WTC11 (cell line): ENCODE measurements at regions not wholly inside any gene's neighbourhood (a gene's known extent, or its start where the extent isn't known, plus 50 kb on each side); places are given as distances from the start of the nearest gene placed in this dataset.

ENCODE experiments used
- ATF3 ChIP-seq: sonication (generic); formaldehyde crosslinking; conservative IDR thresholded peaks from 2 replicates; pipeline ENCODE4 v1.8.1; 2022; ENCODE audit warnings: mild to moderate bottlenecking, missing genetic modification reagents
- CREB1 ChIP-seq: sonication (generic); formaldehyde crosslinking; IDR thresholded peaks from 2 replicates; pipeline ENCODE4 v1.8.0; 2023; ENCODE audit warnings: mild to moderate bottlenecking, missing genetic modification reagents
- CTCF ChIP-seq: fragments of 200-600 bp; IDR thresholded peaks from 2 replicates; pipeline ENCODE4 v1.8.0; 2022; ENCODE audit warnings: antibody characterized with exemption
- JUN ChIP-seq: sonication (generic); formaldehyde crosslinking; IDR thresholded peaks from 2 replicates; pipeline ENCODE4 v1.8.0; 2023; ENCODE audit warnings: mild to moderate bottlenecking, missing genetic modification reagents
- SMAD4 ChIP-seq: sonication (generic); formaldehyde crosslinking; IDR thresholded peaks from 2 replicates; pipeline ENCODE4 v1.8.0; 2022; ENCODE audit warnings: mild to moderate bottlenecking, missing genetic modification reagents

DNA sequence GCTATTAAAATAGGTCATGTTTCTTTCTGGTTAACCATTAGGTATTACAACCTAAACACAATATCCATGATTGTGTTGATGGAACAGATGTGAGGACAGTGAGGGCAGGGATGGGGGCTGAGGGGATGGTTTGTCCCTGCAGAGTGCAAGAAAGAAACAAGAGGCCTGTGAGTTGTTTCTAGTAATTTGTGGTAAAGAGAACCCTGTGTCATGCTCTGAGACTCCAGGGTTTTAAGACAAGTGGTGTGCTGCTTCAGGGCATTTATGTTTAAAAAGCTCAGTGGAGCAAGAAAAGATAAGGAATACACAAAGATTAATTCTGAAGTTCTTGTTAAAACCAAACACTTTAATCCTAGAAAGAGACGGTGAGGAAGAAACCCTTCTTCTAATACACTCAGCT, 656.5 kb downstream of the TLE1 start:
- no peak for TF ChIP-seq SMAD4 (CRISPR knock-in tag)
- TF ChIP-seq ATF3 (CRISPR knock-in tag): no peak
- no peak for TF ChIP-seq CTCF
- TF ChIP-seq CREB1 (CRISPR knock-in tag): no peak
- TF ChIP-seq JUN (CRISPR knock-in tag): no peak
